ENCODE measurements at regions not wholly inside any gene's neighbourhood (a gene's known extent, or its start where the extent isn't known, plus 50 kb on each side); places are given as distances from the start of the nearest gene placed in this dataset. TPM values are rescaled to one million over a fixed set of nuclear protein-coding genes. Genes with fewer than 3 reads are reported as not detected.

GRCh38 chr18:33804258-33804657, 226.2 kb downstream of the ASXL3 start:
- 38 to 44% methylated on average over 3 of the region's 3 CpGs for WGBS, 2 donors
- peaks cover 30% of the 10 kb centered on the region for H3K4me1 ChIP-seq
- H3K27me3 ChIP-seq, result no peaks in the 10 kb centered on the region
- DNase-seq (peak in 3 of 4 donors; percentile 16 to 39 (median 30)), ATAC-seq (no peak)
- intact Hi-C loops (cut with DNase I), result no loop called here
- TF ChIP-seq CTCF (IDR thresholded peaks at IDR 0.05) (no peak), POLR2A (IDR thresholded peaks at IDR 0.05) (no peak)
- H3K36me3 ChIP-seq (replicated peaks in 1 of 2; ENCODE audit: insufficient read depth in 1 of 2, low read depth in 2 of 2), result no peaks in the 10 kb centered on the region
- no peak overlapping the region for H3K4me3 ChIP-seq
- no peak overlapping the region for H3K27ac ChIP-seq
- no peaks in the 10 kb centered on the region for H3K9me3 ChIP-seq

GRCh38 chr18:33803636-33804035, 225.6 kb downstream of the ASXL3 start:
- intact Hi-C loops (cut with DNase I), result no loop called here
- WGBS, 2 donors, result 44 to 49% methylated on average over 3 of the region's 3 CpGs

GRCh38 chr18:33802955-33803354, 224.9 kb downstream of the ASXL3 start:
- DNase-seq (peak; percentile 76 to 92 (median 88)), ATAC-seq (peak; percentile 99)
- H3K27ac ChIP-seq, result peak overlapping the region in 3 of 4 donors; percentile 44 to 68 (median 52)
- H3K36me3 ChIP-seq (replicated peaks in 1 of 2; ENCODE audit: insufficient read depth in 1 of 2, low read depth in 2 of 2), result no peaks in the 10 kb centered on the region
- no peaks in the 10 kb centered on the region for H3K9me3 ChIP-seq
- 3 to 14% methylated on average over 2 of the region's 2 CpGs for WGBS, 2 donors
- intact Hi-C loops (cut with DNase I), result no loop called here
- H3K4me3 ChIP-seq, result no peak overlapping the region
- H3K27me3 ChIP-seq, result no peaks in the 10 kb centered on the region
- peaks cover 30% of the 10 kb centered on the region for H3K4me1 ChIP-seq
- TF ChIP-seq POLR2A (IDR thresholded peaks at IDR 0.05), result no peak
- peak in 1 of 7 experiments; percentile 1 for TF ChIP-seq CTCF (IDR thresholded peaks at IDR 0.05)

More at GRCh38 chr18:33803636-33804035, 225.6 kb downstream of the ASXL3 start:
- H3K27me3 ChIP-seq, result no peaks in the 10 kb centered on the region
- peak overlapping the region in 2 of 4 donors; percentile 44 to 57 for H3K27ac ChIP-seq
- no peaks in the 10 kb centered on the region for H3K9me3 ChIP-seq
- DNase-seq, result no peak
- H3K36me3 ChIP-seq (replicated peaks in 1 of 2; ENCODE audit: insufficient read depth in 1 of 2, low read depth in 2 of 2), result no peaks in the 10 kb centered on the region
- peaks cover 30% of the 10 kb centered on the region for H3K4me1 ChIP-seq
- ATAC-seq, result no peak
- TF ChIP-seq POLR2A (IDR thresholded peaks at IDR 0.05) (no peak), CTCF (IDR thresholded peaks at IDR 0.05) (no peak)
- H3K4me3 ChIP-seq, result no peak overlapping the region

Small RNA genes in the stretch of these regions (small RNA-seq; reads per million reads assigned to genes)
- gene RF00019, result not detected

All from body of pancreas (tissue), 4 donors.